ENCODE measurements at regions not wholly inside any gene's neighbourhood (a gene's known extent, or its start where the extent isn't known, plus 50 kb on each side); places are given as distances from the start of the nearest gene placed in this dataset.

DNA sequence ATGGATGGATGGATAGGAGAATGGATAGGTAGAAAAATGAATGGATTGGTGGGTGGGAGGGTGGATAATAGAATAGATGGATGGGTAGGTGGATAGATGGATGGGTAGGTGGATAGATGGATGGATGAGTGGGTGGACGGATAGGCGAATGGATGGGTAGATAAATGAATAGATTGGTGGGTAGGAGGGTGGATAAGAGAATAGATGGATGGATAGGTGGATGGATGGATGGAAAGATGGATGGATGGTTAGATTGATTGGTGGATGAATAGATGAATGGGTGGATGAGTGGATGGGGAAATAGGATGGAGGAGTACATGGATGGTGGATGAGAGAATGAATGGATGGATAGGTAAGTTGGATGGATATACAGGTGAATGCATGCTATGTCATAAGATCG is 110.5 kb downstream of the CEBPB start:
- DNase-seq (ENCODE audit: low spot score) = no peak

DNA sequence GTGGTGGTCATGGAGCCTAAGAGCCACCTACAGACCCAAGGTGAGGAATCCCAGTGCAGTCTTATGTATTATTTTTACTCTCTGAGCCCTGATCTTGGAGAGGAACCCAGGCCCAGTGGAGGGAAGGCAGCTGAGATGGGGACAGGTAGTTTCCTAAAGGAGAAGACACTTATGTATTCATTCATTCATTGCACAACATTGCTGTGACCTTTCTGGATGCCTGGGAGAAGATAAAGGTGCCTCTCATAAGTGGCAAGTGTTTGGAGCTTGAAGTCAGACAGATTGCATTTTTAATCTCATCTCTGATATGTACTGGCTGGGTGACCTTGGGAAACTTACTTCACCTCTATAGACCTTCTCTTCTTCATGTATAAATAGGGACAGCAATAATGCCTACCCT is 111.1 kb downstream of the CEBPB start:
- DNase-seq (ENCODE audit: low spot score) = no peak

DNA sequence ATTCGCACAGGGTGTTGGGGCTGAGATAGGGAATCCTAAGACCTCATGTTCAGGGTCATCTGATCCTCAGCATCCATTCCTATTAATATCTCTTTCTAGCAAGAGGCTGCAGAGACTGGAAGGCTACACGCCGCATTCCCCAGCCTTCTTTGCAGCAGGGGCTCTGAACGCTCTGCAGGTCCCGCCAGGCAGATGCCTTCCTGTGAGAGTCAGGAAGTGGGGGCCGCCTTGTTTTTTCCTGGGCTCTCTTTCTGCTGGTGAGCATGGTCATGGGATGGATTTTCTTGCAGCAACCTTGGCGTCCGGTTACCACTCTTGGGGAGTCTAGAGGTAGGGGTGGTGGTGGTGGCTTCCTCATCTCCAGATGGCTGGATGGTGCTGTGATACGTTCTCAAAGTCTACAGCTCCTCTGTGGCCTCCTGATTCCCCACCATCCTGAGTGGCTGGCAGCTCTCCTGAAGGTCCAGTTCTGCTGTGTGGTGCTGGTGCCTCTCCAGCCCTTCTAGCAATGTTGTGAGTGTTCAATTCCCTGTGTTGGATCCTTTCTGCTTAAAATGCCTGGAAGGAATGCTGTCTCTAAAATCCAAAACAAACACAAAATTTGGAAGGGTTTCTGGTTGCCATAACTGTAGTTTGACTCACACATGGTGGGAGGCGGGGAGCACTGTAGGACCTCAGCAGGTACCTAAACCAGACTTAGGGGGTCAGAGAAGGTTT is 111.9 kb downstream of the CEBPB start:
- DNase-seq (ENCODE audit: low spot score) = no peak

DNA sequence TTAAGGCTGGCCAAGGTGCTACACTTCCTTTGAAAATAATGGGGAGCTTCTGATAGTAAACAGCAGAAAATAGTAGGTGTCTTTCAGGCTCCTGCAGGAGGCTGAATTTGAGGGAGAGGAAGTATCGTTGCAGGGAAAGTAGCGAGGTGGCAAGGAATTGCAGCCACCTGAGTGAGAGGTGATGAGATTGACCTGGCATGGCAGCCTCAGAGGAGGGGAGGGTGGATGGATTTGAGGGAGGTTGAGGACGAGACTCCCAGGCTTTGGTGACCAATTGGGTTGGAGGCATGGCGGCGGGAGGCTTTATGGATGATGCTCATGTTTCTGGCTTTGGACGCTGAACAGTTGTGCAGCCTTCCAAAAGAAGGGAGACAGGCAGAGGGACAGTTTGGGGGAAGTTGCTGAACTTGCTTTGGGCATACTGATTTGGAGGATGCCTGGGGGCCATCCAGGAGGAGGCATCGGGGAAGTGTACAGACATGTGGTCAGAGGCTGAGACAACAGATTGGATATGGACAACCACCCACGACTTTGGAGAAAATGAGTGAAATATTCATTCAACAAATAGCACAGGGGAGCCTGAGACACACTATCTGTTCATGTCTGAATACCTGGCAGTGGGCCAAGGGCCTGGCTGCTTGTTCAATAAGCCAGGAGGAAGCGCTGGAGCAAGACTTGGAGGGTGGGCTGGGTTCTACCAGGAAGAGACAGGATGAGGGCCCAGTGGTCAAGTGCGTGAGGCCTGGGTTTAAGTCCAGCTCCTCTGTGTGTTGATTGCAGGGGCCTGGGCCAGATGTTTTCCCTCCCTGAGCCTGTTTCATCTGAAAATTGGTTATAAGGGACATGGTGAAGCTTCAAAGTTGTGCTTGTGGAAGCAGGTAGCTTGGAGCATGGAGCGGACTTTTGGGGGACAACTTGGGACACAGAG is 113.2 kb downstream of the CEBPB start:
- DNase-seq (ENCODE audit: low spot score) = peak; percentile 71

DNA sequence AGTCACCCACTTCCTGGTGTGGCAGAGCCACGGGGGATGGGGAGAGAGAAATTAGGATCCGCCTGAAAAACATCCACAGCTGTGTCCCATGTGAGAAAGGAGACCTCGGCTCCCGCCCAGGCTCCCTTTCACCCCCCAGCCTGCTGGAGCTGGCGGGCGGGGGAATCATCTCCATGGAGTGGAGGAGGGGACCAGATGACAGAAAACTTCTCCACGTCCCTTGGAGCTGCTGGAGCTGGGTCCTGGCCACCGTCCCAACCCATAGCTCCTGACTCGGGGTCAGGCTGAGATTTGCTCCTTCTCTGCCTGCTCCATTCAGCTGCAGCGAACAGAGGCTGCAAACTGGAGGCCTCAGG is 113.8 kb downstream of the CEBPB start:
- DNase-seq (ENCODE audit: low spot score) = no peak

DNA sequence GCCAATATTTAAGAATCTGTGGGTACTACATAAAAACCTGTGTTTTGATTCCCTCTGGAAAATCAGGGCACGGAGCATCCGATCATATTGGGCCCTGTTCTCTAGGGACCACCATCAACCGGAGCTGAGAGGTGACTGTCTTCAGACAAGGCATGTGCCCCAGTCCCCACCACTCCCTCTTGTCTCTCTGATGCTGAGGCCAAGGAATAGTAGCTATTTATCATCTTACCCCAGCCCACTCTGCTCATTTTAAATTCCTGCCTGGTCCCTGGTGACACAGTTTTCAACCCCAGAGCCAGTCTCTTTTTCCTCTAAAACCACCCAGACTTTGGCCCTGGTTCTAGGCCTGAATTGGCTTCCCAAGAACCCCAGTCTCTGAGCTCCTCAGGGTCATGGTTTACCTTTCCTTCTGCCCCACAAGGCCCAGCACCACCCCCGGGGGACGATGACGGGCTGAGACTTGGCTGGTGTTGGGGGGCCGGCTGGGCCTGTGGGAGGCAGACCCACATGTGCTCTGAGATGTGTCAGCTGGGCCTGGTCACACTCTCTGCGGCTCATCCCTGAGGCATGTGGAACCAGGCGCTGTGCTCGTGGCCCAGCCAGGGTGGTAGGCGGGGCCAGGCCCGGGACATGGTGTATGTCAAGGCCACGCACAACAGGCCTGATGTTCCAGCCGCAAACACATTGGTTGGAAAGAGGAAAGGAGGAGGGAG is 114.4 kb downstream of the CEBPB start:
- DNase-seq (ENCODE audit: low spot score) = no peak

DNA sequence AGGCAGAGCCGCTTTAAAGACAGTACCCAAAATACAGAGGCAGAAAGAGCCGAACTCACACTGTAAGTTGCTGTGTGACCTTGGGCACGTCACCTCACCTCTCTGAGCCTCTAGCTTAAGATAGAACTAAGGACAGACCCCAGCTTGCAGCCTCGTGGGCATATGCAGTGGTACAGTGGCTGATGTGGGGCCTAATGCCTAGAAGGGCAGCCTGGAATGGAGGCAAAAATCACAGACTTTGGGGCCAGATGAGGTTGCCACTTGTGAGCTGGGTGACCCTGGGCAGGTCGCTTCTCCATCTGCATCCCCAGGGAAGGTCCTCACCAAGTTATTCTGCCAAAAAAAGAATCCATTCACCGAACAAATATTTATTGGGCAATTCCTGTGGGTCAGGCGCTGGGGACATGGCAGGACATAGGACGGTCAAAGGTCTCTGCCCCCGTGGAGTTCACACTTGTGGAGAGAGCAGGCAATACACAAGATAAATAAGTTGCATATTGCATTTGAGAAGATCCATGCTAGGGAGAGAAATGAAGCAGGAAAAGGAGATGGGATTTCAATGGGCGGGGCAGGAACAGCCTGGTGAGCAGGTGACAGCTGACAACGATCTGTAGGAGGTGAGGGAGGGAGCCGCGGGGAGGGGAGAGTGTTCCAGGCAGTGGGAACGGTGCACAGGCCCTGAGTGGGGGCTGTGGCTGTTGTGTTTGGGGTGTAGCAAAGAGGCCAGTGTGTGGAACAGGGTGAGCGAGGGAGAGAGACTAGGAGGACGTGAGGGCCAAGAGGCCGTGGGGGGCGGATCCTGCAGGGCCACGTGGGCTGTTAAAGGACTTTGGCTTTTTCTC is 115.2 kb downstream of the CEBPB start:
- no peak for DNase-seq (ENCODE audit: low spot score)

DNA sequence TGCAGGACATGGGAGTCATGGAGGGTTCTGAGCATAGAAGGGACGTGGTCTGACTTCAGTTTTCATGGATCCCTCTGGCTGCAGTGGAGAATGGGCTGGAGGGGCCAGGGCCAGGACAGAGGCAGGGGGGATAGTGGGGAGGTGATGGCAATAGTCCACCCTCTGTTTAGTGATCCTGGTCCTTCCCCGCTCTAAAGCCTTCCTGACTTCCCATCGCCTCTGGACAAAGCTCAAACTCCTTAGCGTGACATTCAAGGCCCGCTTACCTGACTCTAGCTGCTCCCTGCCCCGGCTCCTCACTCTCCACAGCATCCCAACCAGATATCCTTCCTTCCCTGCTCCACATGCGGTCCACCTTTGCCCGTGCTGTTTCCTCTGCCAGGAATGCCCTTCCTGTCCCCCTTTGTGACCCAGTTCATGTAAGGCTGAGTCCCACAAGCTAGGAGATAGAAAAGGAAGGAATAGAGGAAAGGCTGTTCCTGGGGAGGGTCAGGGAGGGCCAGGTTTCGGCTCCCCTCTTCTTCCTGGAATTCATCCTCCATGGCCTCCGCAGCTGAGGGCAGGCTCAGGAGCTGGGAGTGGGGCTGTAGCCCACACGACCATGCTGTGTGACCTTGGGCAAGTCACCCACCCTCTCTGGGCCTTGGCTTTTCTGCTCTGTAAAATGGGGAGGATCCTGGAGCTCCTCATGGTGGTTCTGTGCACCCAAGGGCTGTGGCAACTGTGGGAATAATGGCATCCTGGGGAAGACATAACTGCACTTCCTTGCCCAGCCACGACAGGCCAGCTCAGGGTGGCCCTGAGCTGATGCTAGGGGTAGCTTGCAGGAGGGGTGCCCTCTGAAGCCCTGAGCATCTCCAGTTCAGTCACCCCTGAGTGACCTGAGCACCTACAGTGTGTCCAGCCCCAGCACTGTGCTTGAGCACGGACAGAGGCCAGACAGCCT is 116.1 kb downstream of the CEBPB start:
- no peak for DNase-seq (ENCODE audit: low spot score)

DNA sequence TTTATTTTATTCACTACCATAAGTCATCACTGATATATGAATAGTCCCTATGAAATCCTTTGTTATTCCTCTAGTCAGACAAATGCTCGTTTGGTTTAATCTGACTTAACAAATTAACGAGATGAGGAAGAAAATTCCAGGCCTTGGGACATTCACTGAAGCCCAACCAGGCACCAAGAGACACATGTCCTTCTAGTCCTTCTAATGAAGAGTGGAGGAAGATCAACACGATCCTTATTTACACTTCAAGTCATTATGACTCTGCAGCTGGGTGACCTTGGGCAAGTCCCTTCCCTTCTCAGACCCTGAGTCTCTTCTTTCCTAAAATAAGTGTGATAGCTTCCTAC is 117.5 kb downstream of the CEBPB start:
- DNase-seq (ENCODE audit: low spot score) = no peak

DNA sequence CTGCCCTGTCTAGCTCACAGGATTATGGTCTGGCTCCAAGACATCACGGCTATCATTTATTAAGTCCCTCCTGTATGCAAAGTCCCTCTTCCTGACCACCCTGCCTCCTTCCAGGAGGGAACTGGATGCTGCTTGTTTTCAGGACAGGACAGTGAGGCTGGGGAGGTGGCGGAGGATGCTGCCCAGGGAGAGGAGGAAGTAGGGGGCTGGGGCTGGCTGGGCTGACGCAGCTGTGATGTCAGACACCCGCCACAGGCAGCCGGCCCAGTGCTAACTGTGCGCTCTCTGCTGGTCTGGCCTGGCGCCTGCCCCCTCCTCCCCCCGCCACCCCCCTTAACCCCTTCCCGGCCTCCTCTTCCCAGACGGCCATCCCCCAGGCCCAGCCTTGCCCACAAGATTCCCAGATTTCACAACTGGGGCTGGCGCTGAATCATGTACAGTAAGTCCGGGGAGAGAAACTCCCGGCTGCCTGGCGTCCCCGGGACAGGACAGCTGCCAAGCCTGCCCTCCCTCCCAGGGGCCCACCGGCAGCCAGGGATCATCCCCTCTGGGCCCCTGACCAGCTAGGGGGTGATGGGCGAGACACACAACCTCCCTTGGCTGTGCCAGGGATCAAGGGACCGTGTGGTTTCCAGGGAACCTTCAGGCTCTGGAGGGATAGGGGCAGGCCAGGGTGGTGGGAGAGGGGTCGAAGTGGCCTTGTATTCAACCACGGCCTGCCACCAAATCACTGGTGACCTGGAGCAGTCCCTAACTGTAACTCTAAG is 118.1 kb downstream of the CEBPB start:
- peak; percentile 96 for DNase-seq (ENCODE audit: low spot score)

DNA sequence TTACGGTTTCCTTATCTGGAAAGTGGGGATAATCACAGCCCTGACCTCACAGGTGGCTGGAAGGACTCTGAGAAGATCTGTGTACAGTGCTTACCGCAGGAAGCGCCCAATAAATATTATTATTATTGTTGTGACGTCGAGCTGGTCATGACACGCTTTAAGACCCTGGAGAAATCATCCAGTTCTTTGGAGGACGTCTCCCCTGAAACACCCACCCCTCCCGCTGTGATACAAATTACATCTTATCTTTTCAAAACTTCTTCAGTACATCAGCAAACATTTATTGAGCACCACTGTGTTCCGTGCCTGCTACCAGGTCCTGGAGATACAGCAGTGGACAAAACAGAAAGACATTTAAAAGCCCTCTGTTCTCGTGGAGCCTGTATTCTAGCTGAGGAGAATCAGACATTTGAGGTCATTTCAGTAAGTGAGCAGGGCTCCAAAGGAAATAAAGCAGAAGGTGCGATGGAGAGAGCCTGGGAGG is 118.7 kb downstream of the CEBPB start:
- no peak for DNase-seq (ENCODE audit: low spot score)

DNA sequence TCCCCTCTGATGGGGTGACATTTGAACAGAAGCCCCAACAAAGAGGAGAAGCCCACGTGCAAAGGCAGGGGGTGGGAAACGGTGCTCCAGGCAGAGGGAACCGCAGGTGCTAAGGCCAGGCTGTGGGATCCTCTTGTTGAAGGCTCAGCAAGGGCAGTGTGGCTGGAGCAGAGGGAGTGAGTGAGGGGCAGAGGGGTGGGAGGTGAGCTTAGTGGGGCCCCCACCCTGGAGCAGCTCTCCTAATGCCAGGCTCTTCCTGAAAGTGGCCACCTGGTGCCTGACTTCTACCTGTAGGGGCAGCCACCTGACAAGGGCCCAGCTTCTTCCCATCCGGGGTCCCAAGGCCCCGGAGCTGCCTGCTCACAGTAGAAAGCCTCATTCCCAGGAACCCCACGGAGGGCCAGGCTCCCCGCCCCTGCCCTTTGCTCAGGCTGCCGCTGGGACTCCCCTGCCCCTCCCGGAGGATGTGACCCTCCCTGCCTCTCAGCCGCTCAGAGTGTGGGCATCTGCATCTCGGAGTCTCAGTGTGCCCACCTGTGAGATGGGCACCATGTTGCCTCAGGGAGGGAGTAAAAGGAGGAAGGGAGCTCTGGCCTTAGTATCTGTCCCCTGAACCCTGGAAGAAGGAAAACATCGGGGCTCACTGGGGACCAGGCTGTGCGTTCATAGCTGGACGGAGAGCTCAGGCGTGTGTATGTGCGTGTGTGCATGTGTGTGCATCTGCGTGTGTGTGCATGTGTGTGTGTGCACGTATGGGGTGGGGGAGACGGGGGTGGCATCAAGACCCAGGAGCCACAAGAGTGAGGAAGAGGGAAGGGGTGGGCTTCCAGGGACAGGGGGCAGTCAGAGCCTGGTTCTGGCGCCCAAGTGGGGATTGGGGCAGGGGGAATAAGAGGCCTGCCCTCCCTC is 119.4 kb downstream of the CEBPB start:
- no peak for DNase-seq (ENCODE audit: low spot score)

DNA sequence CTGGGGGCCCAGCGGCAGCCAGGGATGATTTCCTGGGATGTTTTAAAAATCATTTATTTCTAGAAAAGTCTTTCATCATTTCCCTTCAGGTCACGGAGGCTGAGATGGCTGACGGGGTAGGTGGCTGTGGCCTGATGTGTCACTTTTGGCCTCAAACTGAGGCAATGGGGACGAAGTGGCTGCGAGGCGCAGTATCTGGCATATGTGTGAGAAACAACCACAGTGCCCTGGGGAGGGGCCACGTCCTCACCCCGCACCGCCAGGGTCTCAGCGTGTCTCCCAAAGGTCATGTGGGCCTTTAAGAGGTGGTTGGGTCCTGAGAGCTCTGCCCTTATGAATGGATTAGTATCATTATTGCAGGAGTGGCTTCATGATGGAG is 120.0 kb downstream of the CEBPB start:
- DNase-seq (ENCODE audit: low spot score) = no peak

DNA sequence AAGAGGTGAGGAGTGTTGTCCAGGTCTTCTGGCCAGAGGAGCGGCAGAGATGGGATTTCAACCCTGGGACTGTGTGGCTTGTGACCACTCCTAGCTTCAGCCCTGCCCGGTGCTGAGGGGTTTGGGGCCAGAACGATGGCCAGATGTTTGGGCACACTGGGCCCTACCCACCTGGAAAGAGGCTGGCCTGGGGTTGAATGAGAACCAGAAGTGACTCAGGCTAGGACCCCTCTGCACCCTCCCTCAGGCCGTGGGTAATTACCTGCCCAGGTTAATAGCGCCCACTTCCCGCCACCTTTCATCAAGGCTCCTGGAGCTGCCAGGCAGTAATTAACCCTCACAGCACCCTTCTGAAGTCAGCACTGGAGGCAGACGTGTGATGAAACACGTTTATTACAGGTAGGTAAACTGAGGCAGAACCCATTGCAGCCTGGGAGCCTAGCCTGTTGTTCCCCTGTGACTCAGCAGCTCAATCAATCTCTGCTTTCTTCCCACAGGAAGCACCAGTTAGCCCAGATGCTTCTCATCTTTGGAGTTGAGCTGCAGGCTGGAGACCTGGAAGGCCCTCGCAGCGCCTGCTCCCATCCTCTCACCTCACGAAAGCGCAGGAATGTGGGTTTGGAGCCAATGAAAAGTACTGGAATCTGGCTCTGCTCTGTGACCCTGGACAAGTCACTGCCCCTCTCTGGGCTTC is 120.8 kb downstream of the CEBPB start:
- DNase-seq (ENCODE audit: low spot score) = no peak

DNA sequence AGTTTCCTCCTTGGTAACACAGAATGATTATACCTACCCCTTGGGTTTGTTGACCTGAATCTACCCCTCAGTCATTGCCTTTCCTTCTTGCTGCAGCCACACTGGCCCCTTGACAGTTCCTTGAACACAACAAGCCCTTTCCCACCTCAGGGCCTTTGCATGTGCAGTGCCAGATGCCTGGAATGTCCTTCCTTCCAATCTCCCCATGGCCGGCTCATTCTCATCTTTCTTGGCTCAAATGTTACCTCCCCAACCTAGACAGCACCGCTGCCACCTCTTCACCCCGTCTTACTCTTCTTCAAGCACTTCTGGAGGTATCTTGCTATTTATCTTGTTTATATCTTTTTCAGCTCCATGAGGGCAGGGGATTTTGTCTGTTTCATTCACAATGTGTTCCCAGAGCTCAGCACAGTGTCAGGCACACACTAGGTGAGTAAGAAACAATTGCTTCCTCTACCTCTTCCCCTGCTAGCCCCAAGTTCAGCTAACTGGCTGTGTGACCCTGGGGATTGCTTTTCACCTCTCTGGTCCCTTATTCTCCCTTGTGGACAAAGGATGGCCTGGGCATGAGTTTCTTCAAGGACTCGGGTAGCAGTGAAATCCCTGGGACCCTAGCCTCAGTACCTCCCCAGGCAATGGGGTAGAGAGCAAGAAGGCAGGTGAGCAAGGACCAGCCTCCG is 121.5 kb downstream of the CEBPB start:
- DNase-seq (ENCODE audit: low spot score) = no peak

DNA sequence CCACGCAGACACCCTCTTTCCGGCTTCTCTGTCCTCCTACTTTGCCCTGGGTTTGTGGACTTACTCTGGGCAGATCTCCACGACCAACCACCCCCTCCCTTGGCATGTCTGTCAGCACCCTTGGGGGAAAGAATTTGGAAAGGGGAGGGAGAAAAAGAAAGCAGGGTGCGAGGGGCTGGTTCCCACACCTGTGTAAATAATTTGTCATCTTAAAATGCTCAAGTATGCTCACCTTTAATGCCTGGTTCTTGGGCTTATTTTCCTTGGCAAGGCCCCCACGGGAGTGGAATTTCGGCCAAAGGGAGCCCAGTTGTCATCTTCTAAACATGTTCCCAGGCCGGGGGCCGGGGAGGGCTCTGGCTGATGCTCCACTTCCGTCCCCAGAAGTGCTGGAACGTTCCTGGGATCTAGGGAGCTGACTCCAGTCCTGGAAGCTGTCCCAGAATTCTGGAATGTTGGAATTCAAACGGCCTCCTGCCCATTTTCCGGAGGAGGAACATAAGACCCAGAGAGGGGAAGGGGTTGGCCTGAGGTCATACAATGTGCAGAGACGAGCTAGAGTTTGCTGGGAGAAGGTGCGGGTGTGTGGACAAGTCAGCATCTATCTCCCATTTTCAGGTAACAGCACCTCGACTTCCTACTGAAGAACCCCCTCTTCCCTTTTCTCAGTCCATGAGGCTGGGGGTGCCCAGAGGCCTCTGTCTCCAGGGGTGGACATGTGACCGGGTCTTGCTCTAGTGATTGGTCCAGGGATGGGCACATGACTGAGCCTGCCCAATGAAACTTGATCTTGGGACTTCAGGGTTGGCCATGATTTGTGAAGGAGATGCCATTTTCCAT is 122.3 kb downstream of the CEBPB start:
- peak; percentile 86 for DNase-seq (ENCODE audit: low spot score)

DNA sequence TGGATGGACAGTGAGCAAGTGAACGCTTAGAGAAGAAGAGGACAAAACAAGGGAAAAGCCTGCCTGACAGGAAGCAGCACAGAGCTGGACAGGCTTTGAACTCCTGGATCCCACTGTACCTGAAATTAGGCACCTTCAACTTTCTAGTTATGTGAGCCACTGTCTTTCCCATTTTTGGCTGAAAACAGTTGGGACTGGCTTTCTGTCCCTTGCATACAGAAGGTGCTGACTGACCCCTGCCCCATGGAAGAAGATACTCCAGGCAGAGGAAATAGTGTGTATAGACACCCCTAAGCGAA is 122.8 kb downstream of the CEBPB start:
- no peak for DNase-seq (ENCODE audit: low spot score)
